ENCODE measurements at regions not wholly inside any gene's neighbourhood (a gene's known extent, or its start where the extent isn't known, plus 50 kb on each side); places are given as distances from the start of the nearest gene placed in this dataset.
"Not testable (repeated sequence)": the region's sequence is repeated elsewhere in the genome, so short reads cannot be mapped to it uniquely, and the experiment has no call there.

- DNase-seq: no peak
Measured at GRCh38 chr9:86515221-86515620, 161.0 kb upstream of the TUT7 start.

- no peak for DNase-seq
Measured at GRCh38 chr9:86513429-86513828, 159.2 kb upstream of the TUT7 start.

GRCh38 chr9:86512929-86513328, 158.7 kb upstream of the TUT7 start:
- DNase-seq: no peak

- DNase-seq: no peak
Measured at GRCh38 chr9:86511614-86512360, 157.6 kb upstream of the TUT7 start.

GRCh38 chr9:86508208-86508903, 154.1 kb upstream of the TUT7 start:
- no peak for DNase-seq

GRCh38 chr9:86507212-86507630, 153.0 kb upstream of the TUT7 start:
- no peak for DNase-seq

- no peak for DNase-seq
Measured at GRCh38 chr9:86503942-86504341, 149.7 kb upstream of the TUT7 start.

GRCh38 chr9:86503314-86503713, 149.1 kb upstream of the TUT7 start:
- no peak for DNase-seq

GRCh38 chr9:86500667-86501435, 146.6 kb upstream of the TUT7 start:
- no peak for DNase-seq

- no peak for DNase-seq
Measured at GRCh38 chr9:86500031-86500430, 145.8 kb upstream of the TUT7 start.

GRCh38 chr9:86494644-86495111, 140.5 kb upstream of the TUT7 start:
- no peak for DNase-seq

- no peak for DNase-seq
Measured at GRCh38 chr9:86491468-86492266, 137.5 kb upstream of the TUT7 start.

GRCh38 chr9:86488794-86489193, 134.6 kb upstream of the TUT7 start:
- no peak for DNase-seq

GRCh38 chr9:86488345-86488744, 134.1 kb upstream of the TUT7 start:
- DNase-seq: no peak

GRCh38 chr9:86487838-86488233, 133.6 kb upstream of the TUT7 start:
- DNase-seq: no peak

GRCh38 chr9:86486891-86487837, 133.0 kb upstream of the TUT7 start:
- DNase-seq: peak; percentile 55

- DNase-seq: no peak
Measured at GRCh38 chr9:86485359-86485758, 131.1 kb upstream of the TUT7 start.

GRCh38 chr9:86483496-86483895, 129.3 kb upstream of the TUT7 start:
- no peak for DNase-seq

- no peak for DNase-seq
Measured at GRCh38 chr9:86481466-86481865, 127.3 kb upstream of the TUT7 start.

GRCh38 chr9:86475255-86475654, 121.0 kb upstream of the TUT7 start:
- not testable (repeated sequence) for DNase-seq

- DNase-seq: no peak
Measured at GRCh38 chr9:86471171-86471815, 117.1 kb upstream of the TUT7 start.

All from midbrain (tissue), 1 donor.